BJ (cell line): ENCODE measurements at regions not wholly inside any gene's neighbourhood (a gene's known extent, or its start where the extent isn't known, plus 50 kb on each side); places are given as distances from the start of the nearest gene placed in this dataset.

Experiments
- CTCF ChIA-PET: fragments of 350-600 bp; formaldehyde crosslinking; extraction: SDS; loops from one replicate; lab custom pipeline; 2021; ENCODE audit warnings: antibody characterized with exemption, inconsistent platforms; lab: Yijun Ruan, JAX
- POLR2A ChIA-PET: fragments of 300-600 bp; sonication (Branson Sonifier 250); formaldehyde crosslinking; extraction: SDS; loops from one replicate; lab custom pipeline; 2021; ENCODE audit warnings: antibody characterized with exemption; lab: Charles Lee
- DNase-seq: peaks from one replicate; pipeline ENCODE4 v3.0.0-alpha.2; 2011; ENCODE audit warnings: low read depth
- H3K27me3 ChIP-seq: 2 replicates; pipeline ENCODE4 v1.6.0; 2011; ENCODE audit warnings: low read length; ENCODE audit not compliant: control insufficient read depth, insufficient read depth
- H3K36me3 ChIP-seq: 2 replicates; pipeline ENCODE4 v1.5.1; 2011; ENCODE audit warnings: low read length; ENCODE audit not compliant: control insufficient read depth, insufficient read depth
- H3K4me3 ChIP-seq: 2 replicates; pipeline ENCODE4 v1.5.1; 2011; ENCODE audit warnings: low read depth, mild to moderate bottlenecking, control low read depth, low read length
- CTCF ChIP-seq: IDR thresholded peaks from 2 replicates; pipeline ENCODE4 v1.5.1; 2011; ENCODE audit warnings: low read depth, mild to moderate bottlenecking, control low read depth, inconsistent platforms, low read length, moderate library complexity; ENCODE audit not compliant: insufficient read depth

- CTCF ChIA-PET = no interaction called here
- H3K27me3 ChIP-seq = no peaks in the 10 kb centered on the region
- DNase-seq = no peak
- H3K36me3 ChIP-seq = no peaks in the 10 kb centered on the region
- H3K4me3 ChIP-seq = no peak overlapping the region
- POLR2A ChIA-PET = no interaction called here
- no peak for TF ChIP-seq CTCF
Observed at GRCh38 chr6:43946641-43947363, 176.8 kb downstream of the VEGFA start.

GRCh38 chr6:43945768-43946080 is 175.7 kb downstream of the VEGFA start:
- Histone ChIP-seq H3K36me3 (no peaks in the 10 kb centered on the region), H3K4me3 (no peak overlapping the region), H3K27me3 (no peaks in the 10 kb centered on the region)
- no peak for TF ChIP-seq CTCF
- no peak for DNase-seq
- POLR2A ChIA-PET = no interaction called here
- CTCF ChIA-PET = no interaction called here

- H3K27me3 ChIP-seq = no peaks in the 10 kb centered on the region
- POLR2A ChIA-PET = no interaction called here
- no peaks in the 10 kb centered on the region for H3K36me3 ChIP-seq
- no peak overlapping the region for H3K4me3 ChIP-seq
- CTCF ChIA-PET = no interaction called here
- DNase-seq = peak; percentile 9
- no peak for TF ChIP-seq CTCF
Observed at GRCh38 chr6:43944908-43945767, 175.1 kb downstream of the VEGFA start.

- no peak for TF ChIP-seq CTCF
- H3K4me3 ChIP-seq = no peak overlapping the region
- ChIA-PET CTCF (no interaction called here), POLR2A (no interaction called here)
- no peaks in the 10 kb centered on the region; the same call in 1 of the 2 replicates for H3K27me3 ChIP-seq
- DNase-seq = no peak
- no peaks in the 10 kb centered on the region for H3K36me3 ChIP-seq
Observed at GRCh38 chr6:43943781-43944250, 173.8 kb downstream of the VEGFA start.

GRCh38 chr6:43943099-43943766 is 173.2 kb downstream of the VEGFA start:
- TF ChIP-seq CTCF = no peak
- no peak overlapping the region for H3K4me3 ChIP-seq
- ChIA-PET CTCF (interaction anchor here (1.6 kb wide), 1 partner anchor 13 kb away, joined by 6 read pairs; no protein-coding TSS in a partner anchor), POLR2A (no interaction called here)
- DNase-seq = no peak
- H3K36me3 ChIP-seq = no peaks in the 10 kb centered on the region
- no peaks in the 10 kb centered on the region; the same call in 1 of the 2 replicates for H3K27me3 ChIP-seq
